Activated T-cell treated with anti-CD3 and anti-CD28 coated beads, Interleukin-2, amount 50 U/mL, for 1 hour (primary cell): ENCODE measurements at regions not wholly inside any gene's neighbourhood (a gene's known extent, or its start where the extent isn't known, plus 50 kb on each side); places are given as distances from the start of the nearest gene placed in this dataset.
"Not testable (repeated sequence)": the region's sequence is repeated elsewhere in the genome, so short reads cannot be mapped to it uniquely, and the experiment has no call there.

Experiments used
- DNase-seq: peaks from one replicate; pipeline ENCODE4 v3.0.0-alpha.2; 2020

GRCh38 chr5:69007163-69007562 lies 86.7 kb upstream of the SLC30A5 start:
- no peak for DNase-seq

DNA sequence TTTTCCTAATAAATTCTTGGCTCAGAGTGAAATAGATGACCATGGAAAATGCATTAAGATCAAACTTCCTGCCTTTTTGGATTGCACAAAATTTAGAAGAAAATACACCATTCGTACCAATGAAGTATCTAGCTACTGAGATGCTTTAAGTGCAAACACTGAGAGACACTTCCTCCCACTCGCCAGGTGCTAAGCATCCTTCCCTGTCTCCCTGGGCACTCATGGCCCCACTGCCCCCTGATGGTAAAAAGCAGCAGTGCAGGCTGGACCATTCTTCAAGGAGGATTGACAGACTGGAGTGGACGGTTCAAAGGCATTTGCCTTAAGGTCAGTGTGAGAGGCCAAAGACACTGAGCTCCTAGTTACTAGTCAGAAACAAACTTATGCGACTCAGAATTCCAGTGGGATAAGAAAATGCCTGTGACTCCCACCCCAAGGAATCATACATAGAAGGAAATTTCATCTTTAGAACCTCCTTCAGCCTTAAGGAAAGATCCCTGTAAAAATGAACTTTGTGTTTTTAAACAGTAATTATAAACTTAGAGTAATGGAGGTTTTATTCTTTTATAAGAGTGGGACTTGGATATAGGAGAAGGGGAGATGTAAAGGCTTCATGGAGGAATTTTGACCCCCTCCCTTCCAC lies 86.0 kb upstream of the SLC30A5 start:
- peak; percentile 72 for DNase-seq

GRCh38 chr5:69010476-69010875 lies 83.3 kb upstream of the SLC30A5 start:
- no peak for DNase-seq

DNA sequence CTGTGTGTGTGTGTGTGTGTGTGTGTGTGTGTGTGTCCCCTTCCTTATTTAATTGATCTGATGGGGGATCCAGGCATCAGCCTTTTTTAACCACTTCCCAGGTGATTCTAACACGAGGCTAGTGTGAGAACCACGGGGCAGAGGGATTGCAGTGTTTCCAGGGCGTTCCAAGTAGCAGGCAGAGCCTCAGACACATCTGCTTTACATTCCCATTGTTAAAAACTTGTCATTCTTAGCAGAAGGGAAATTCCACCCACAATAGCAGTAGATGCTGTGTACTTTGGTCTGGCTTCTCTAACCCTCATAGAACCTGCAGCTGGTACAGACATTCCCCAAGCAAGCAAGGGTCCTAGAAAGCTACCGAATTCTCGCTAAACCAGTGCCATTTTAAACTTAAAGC lies 81.9 kb upstream of the SLC30A5 start:
- DNase-seq: no peak

DNA sequence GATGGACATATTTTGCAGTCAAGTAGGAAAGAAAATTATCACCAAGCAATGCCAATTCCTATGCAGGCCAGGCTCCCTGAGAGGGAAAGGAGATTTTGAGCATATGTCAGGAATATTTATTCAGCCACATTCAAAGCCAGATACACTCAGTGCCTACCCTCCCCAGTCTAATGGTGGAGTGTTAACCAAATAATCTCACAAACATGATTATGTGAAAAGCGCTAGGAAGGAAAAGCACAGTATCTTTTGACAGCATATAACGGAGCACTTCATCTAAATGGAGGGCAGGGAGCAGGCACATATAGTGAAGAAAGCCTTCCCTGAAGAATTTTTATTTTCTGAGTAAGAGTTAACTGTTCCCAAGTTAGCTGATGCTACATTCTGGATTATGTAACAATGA lies 80.3 kb upstream of the SLC30A5 start:
- DNase-seq: no peak

GRCh38 chr5:69014007-69014406 lies 79.8 kb upstream of the SLC30A5 start:
- DNase-seq: not testable (repeated sequence)

GRCh38 chr5:69019668-69020375 lies 74.0 kb upstream of the SLC30A5 start:
- DNase-seq: no peak

- DNase-seq: no peak
Observed at GRCh38 chr5:69024241-69024651, 69.6 kb upstream of the SLC30A5 start.

- no peak for DNase-seq
Observed at GRCh38 chr5:69029292-69029691, 64.5 kb upstream of the SLC30A5 start.

- no peak for DNase-seq
Observed at GRCh38 chr5:69030358-69031062, 63.3 kb upstream of the SLC30A5 start.

- DNase-seq: no peak
Observed at GRCh38 chr5:69032009-69032408, 61.8 kb upstream of the SLC30A5 start.

DNA sequence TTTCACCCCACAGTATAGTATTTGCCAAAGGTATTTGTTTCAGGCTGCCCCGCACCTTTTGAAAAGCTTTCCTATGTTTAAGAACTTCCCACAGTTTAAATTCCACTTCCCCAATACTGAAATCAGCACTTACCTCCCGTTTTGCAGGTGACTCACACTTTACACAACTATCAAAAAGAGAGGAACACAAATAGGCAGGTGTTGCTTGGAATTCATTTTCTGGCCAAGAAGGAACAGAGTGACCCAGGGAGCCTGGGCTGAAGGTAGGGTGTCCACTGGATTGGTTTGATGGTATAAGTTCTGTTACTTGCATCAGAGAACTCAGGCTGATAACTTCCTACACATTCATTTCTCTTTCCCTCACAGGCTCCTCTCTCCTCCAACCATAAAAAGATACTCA lies 60.1 kb upstream of the SLC30A5 start:
- no peak for DNase-seq

DNA sequence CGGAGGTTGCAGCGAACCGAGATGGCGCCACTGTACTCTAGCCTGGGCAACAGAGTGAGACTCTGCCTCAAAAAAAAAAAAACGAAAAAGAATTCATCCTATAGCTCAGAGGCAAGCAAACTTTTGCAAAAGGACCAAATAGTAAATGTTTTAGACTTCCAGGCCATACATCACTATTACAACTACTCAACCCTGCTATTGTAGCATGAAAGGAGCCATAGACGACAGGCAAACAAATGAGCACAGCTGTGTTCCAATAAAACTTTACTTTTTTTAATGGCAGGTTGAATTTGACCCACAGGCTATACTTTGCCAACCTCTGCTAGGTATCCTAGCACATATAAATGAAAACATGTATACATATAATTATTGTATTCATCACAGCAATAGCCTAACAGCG lies 58.9 kb upstream of the SLC30A5 start:
- no peak for DNase-seq

DNA sequence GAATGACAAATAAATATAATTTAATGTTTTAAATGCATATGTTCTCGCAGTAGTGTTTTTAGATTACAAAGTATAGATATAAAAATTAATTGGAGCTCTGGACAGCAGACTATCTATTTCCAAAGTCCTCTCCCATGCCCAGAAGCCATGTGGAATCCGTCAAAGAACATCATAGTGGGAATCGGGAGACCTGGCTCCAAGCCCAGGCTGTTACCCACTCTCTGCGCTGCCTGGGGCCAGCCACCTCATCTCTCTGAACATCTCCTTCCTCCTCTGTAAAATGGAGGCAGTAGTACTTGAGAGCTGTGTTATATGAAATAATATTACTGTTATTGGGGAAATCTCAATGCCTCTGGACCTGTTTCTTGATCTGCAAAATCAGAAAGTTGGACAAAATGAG lies 58.1 kb upstream of the SLC30A5 start:
- DNase-seq: no peak

DNA sequence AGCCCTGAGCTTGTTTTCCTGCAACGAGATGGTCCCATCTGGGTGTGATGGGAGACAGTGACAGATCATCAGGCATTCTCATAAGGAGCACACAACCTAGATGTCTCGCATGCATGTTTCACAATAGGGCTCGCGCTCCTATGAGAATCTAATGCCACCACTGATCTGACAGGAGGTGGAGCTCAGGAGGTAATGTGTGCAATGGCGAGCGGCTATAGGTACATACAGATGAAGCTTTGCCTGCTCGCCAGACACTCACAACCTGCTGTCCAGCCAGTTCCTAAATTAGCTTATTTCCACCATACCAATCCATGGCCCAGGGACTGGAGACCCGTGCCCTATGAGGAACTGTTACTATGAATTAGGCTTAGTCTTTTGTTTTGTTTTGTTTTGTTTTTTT lies 55.3 kb upstream of the SLC30A5 start:
- DNase-seq: no peak

DNA sequence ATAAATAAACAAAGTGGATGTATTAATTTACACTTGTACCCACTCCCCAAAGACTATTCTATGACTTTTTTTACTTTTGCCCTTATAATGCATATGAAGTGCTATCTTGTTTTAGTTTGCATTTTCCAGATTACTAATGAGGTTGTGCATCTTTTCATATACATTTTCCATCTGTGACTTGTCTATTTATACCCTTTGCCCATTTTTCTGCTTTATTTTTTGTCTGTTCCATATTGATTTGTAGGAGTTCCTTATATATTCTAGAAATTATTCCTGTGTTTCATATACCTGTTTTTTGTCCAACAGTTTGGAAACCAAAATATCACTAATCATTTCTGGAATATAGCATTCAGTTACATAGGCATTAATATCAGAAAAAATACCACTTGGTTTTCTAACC lies 54.0 kb upstream of the SLC30A5 start:
- no peak for DNase-seq

DNA sequence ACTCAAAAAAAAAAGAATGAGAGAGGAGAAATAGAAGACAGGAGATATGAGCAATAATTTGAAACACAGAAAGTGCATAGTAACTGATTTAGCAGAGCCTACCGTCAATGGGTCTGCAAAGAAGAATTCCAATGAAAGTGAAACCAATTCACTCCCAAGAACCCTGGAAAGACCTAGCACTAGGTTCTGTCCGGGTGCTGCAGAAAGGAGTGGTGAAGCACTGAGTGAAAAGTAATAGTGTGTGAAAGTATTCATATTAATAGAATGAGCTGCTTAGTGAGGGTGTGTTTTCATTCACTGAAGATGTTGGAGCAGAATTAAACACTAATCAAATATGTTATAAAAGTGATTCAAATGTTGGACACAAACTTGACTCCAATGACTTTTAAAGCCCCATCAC lies 51.3 kb upstream of the SLC30A5 start:
- no peak for DNase-seq

- DNase-seq: peak; percentile 59
Observed at GRCh38 chr5:69042915-69043654, 50.7 kb upstream of the SLC30A5 start.

- no peak for DNase-seq
Observed at GRCh38 chr5:69043655-69043996, 50.2 kb upstream of the SLC30A5 start.
